Astrocyte (in vitro differentiated cells and primary cell): ENCODE measurements at regions not wholly inside any gene's neighbourhood (a gene's known extent, or its start where the extent isn't known, plus 50 kb on each side); places are given as distances from the start of the nearest gene placed in this dataset.
A peak's percentile ranks its signal among the peaks of the same experiment; 100 is the strongest.

Experiments
- DNase-seq: peaks from one replicate; pipeline ENCODE4 v3.0.0-alpha.2; 2010; ENCODE audit warnings: low read depth
- FAIRE-seq: peaks from 2 replicates; lab custom pipeline; 2011; peaks lifted over from hg19 to GRCh38; lab: Jason Lieb, UNC
- H2AFZ ChIP-seq: 2 replicates; pipeline ENCODE4 v1.6.0; 2012; ENCODE audit warnings: low read depth, low read length, inconsistent platforms
- H3K27ac ChIP-seq: 2 replicates; pipeline ENCODE4 v1.5.1; 2011; ENCODE audit warnings: low read depth, low read length, inconsistent platforms
- H3K27me3 ChIP-seq: 2 replicates; pipeline ENCODE4 v1.6.0; 2011; ENCODE audit warnings: low read length, inconsistent platforms; ENCODE audit not compliant: insufficient read depth
- H3K36me3 ChIP-seq: 2 replicates; pipeline ENCODE4 v1.5.1; 2011; ENCODE audit warnings: low read length, inconsistent platforms; ENCODE audit not compliant: insufficient read depth
- H3K4me1 ChIP-seq: 2 replicates; pipeline ENCODE4 v1.5.1; 2011; ENCODE audit warnings: low read length, inconsistent platforms; ENCODE audit not compliant: insufficient read depth
- H3K4me2 ChIP-seq: 2 replicates; pipeline ENCODE4 v1.6.0; 2012; ENCODE audit warnings: low read length, inconsistent platforms
- H3K4me3 ChIP-seq: 2 replicates; pipeline ENCODE4 v1.5.1; 2011; ENCODE audit warnings: low read depth, mild to moderate bottlenecking, low read length, inconsistent platforms; ENCODE audit not compliant: insufficient read depth
- H3K79me2 ChIP-seq: 2 replicates; pipeline ENCODE4 v1.6.0; 2012; ENCODE audit warnings: mild to moderate bottlenecking, low read length, inconsistent platforms; ENCODE audit not compliant: insufficient read depth
- H3K9ac ChIP-seq: 2 replicates; pipeline ENCODE4 v1.6.0; 2012; ENCODE audit warnings: mild to moderate bottlenecking, low read length, inconsistent platforms
- H3K9me3 ChIP-seq: 2 replicates; pipeline ENCODE4 v1.5.1; 2012; ENCODE audit warnings: low read depth, mild to moderate bottlenecking, low read length, inconsistent platforms; ENCODE audit not compliant: insufficient read depth
- H4K20me1 ChIP-seq: 2 replicates; pipeline ENCODE4 v1.6.0; 2012; ENCODE audit warnings: low read length, inconsistent platforms; ENCODE audit not compliant: insufficient read depth
- H3K27ac Mint-ChIP-seq: one replicate; pipeline ENCODE4 v1.8.0; 2021; ENCODE audit warnings: mild to moderate bottlenecking, mixed read lengths; ENCODE audit not compliant: unreplicated experiment
- H3K27me3 Mint-ChIP-seq: one replicate; pipeline ENCODE4 v1.8.0; 2021; ENCODE audit warnings: low read depth, mixed read lengths; ENCODE audit not compliant: unreplicated experiment
- H3K36me3 Mint-ChIP-seq: one replicate; pipeline ENCODE4 v1.8.0; 2021; ENCODE audit warnings: low read depth, mixed read lengths; ENCODE audit not compliant: unreplicated experiment
- H3K4me1 Mint-ChIP-seq: one replicate; pipeline ENCODE4 v1.8.0; 2021; ENCODE audit warnings: low read depth, mixed read lengths; ENCODE audit not compliant: unreplicated experiment
- H3K4me3 Mint-ChIP-seq: one replicate; pipeline ENCODE4 v1.8.0; 2021; ENCODE audit warnings: mild to moderate bottlenecking, moderate library complexity, mixed read lengths; ENCODE audit not compliant: unreplicated experiment
- H3K9me3 Mint-ChIP-seq: one replicate; pipeline ENCODE4 v1.8.0; 2021; ENCODE audit warnings: mild to moderate bottlenecking, mixed read lengths; ENCODE audit not compliant: unreplicated experiment
- CTCF ChIP-seq: IDR thresholded peaks from 2 replicates; pipeline ENCODE4 v1.5.1; 2011; ENCODE audit warnings: low read depth, mild to moderate bottlenecking, inconsistent platforms, low read length, moderate library complexity; ENCODE audit not compliant: insufficient read depth
- EZH2 ChIP-seq: IDR thresholded peaks from 2 replicates; pipeline ENCODE4 v1.6.1; 2012; ENCODE audit warnings: mild to moderate bottlenecking, low read length, inconsistent platforms; ENCODE audit not compliant: insufficient read depth

DNA sequence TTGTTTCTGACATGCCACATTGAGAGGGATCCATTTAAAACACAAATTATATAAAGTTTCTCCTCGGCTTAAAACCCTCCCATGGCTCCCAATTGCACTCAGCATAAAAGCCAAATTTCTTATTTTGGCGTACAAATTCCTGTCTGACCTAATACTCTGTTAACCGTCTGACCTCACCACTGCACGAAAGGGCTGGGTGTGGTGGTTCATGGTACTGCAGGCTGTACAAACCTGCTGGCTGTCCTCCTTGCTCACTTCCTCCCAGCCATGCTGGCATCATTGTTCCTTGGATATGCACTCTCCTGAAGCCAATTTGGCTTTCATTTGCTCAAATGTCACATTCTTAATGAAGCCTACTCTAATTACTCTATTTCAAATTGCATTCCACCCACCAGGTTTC, 301.6 kb upstream of the C16orf82 start:
- DNase-seq, result no peak
- FAIRE-seq, result no peak
- Histone ChIP-seq H3K36me3 (no peaks in the 10 kb centered on the region), H3K79me2 (no peaks in the 10 kb centered on the region), H3K27ac (no peak overlapping the region), H3K4me1 (no peaks in the 10 kb centered on the region), H3K4me2 (no peak overlapping the region), H3K9me3 (peaks cover 5% of the 10 kb centered on the region), H4K20me1 (no peaks in the 10 kb centered on the region), H3K9ac (no peak overlapping the region), H3K27me3 (no peaks in the 10 kb centered on the region), H2AFZ (no peak overlapping the region), H3K4me3 (no peak overlapping the region)
- TF ChIP-seq CTCF (peak; percentile 23), EZH2 (no peak)
- Mint-ChIP-seq H3K9me3 (no peaks in the 10 kb centered on the region), H3K27me3 (peaks cover 6% of the 10 kb centered on the region), H3K27ac (no peak overlapping the region), H3K4me3 (no peak overlapping the region), H3K4me1 (no peaks in the 10 kb centered on the region), H3K36me3 (no peaks in the 10 kb centered on the region)

- no peaks in the 10 kb centered on the region for H4K20me1 ChIP-seq
- TF ChIP-seq CTCF, result no peak
- no peak for TF ChIP-seq EZH2
- H3K9ac ChIP-seq, result no peak overlapping the region
- Mint-ChIP-seq H3K27me3 (peaks cover 10% of the 10 kb centered on the region), H3K36me3 (no peaks in the 10 kb centered on the region), H3K4me3 (no peak overlapping the region), H3K9me3 (no peaks in the 10 kb centered on the region), H3K27ac (no peak overlapping the region), H3K4me1 (no peaks in the 10 kb centered on the region)
- no peak overlapping the region for H3K4me2 ChIP-seq
- H3K27ac ChIP-seq, result no peak overlapping the region
- H3K4me1 ChIP-seq, result no peaks in the 10 kb centered on the region
- H3K9me3 ChIP-seq, result no peaks in the 10 kb centered on the region
- H3K27me3 ChIP-seq, result no peaks in the 10 kb centered on the region
- DNase-seq (no peak), FAIRE-seq (no peak)
- no peaks in the 10 kb centered on the region for H3K79me2 ChIP-seq
- no peaks in the 10 kb centered on the region for H3K36me3 ChIP-seq
- no peak overlapping the region for H2AFZ ChIP-seq
- H3K4me3 ChIP-seq, result no peak overlapping the region
These were observed 298.2 kb upstream of the C16orf82 start for GRCh38 chr16:26768385-26769010.

DNA sequence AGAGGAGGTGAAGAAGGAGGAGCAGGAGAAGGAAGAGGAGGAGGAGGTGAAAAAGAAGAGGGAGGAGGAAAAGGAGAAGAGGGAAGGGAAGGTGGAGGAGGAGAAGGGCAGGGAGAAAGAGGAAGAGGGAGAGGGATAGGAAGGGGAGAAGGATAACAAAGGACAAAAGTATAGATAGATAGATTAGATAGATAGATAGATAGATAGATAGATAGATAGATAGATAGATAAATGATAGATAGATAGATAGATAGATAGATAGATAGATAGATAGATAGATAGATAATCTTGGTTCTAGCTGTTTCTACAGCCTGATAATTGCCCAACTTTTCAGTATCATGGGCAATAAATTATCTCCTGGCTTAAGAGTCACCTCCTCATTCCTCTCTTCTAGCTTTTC, 296.2 kb upstream of the C16orf82 start:
- Histone ChIP-seq H3K4me3 (no peak overlapping the region), H3K4me1 (no peaks in the 10 kb centered on the region), H3K27ac (no peak overlapping the region), H4K20me1 (no peaks in the 10 kb centered on the region), H3K27me3 (no peaks in the 10 kb centered on the region), H3K9me3 (no peaks in the 10 kb centered on the region), H3K9ac (no peak overlapping the region), H3K79me2 (no peaks in the 10 kb centered on the region), H2AFZ (no peak overlapping the region), H3K36me3 (no peaks in the 10 kb centered on the region), H3K4me2 (no peak overlapping the region)
- Mint-ChIP-seq H3K4me1 (no peaks in the 10 kb centered on the region), H3K27me3 (peaks cover 10% of the 10 kb centered on the region), H3K36me3 (no peaks in the 10 kb centered on the region), H3K27ac (no peak overlapping the region), H3K9me3 (no peaks in the 10 kb centered on the region), H3K4me3 (no peak overlapping the region)
- no peak for TF ChIP-seq EZH2
- TF ChIP-seq CTCF, result no peak
- FAIRE-seq, result no peak
- DNase-seq, result no peak
